Breast epithelium (tissue), 4 donors: ENCODE measurements at regions not wholly inside any gene's neighbourhood (a gene's known extent, or its start where the extent isn't known, plus 50 kb on each side); places are given as distances from the start of the nearest gene placed in this dataset.

Experiments
- DNase-seq, 2 donors: peaks; one replicate each; pipeline ENCODE4 v3.0.0-alpha.2; 2019; ENCODE audit warnings: low spot score in 2 of 2
- H3K27ac ChIP-seq, 2 donors: fragments of 200-600 bp; sonication (generic) in 1 of 2; one replicate each; pipeline ENCODE4 v1.5.1; 2016 to 2019; ENCODE audit warnings: mild to moderate bottlenecking in 1 of 2
- H3K27me3 ChIP-seq, 2 donors: fragments of 200-600 bp; sonication (generic) in 1 of 2; one replicate each; pipeline versions ENCODE4 v1.5.1 to v1.6.0; 2017 to 2019; ENCODE audit warnings: control low read depth in 1 of 2, mild to moderate bottlenecking in 1 of 2
- H3K36me3 ChIP-seq: fragments of 200-600 bp; one replicate; pipeline ENCODE4 v1.5.1; 2019
- H3K4me1 ChIP-seq, 2 donors: fragments of 200-600 bp; sonication (generic); one replicate each; pipeline ENCODE4 v1.5.1; 2016 to 2019; ENCODE audit warnings: control low read depth in 1 of 2
- H3K4me3 ChIP-seq, 3 donors: fragments of 200-600 bp; sonication (generic); 1 replicate in 2 of 3; 2 replicates in 1 of 3; pipeline ENCODE4 v1.5.1; 2016 to 2019; ENCODE audit warnings: mild to moderate bottlenecking in 3 of 3, moderate library complexity in 2 of 3
- H3K9me3 ChIP-seq, 2 donors: fragments of 200-600 bp; sonication (generic) in 1 of 2; one replicate each; pipeline ENCODE4 v1.5.1; 2016 to 2019; ENCODE audit warnings: control low read depth in 1 of 2
- CTCF ChIP-seq, 3 donors: fragments of 450-650 bp; IDR thresholded peaks; one replicate each; pipeline ENCODE4 v1.5.1; 2016 to 2017; ENCODE audit warnings: antibody characterized with exemption in 3 of 3, mild to moderate bottlenecking in 3 of 3, moderate library complexity in 3 of 3
- POLR2A ChIP-seq: fragments of 450-650 bp; IDR thresholded peaks from one replicate; pipeline ENCODE4 v1.6.1; 2016; ENCODE audit warnings: antibody characterized with exemption, mild to moderate bottlenecking, moderate library complexity
- POLR2AphosphoS5 ChIP-seq, 3 donors: sonication (generic); formaldehyde crosslinking; IDR thresholded peaks; one replicate each; pipeline ENCODE4 v1.6.1; 2017; ENCODE audit warnings: antibody characterized with exemption in 3 of 3
- intact Hi-C: fragments of 100-400 bp; cut with DNase I; formaldehyde crosslinking; loops from one replicate; pipeline ENCODE4 v1.15.1; 2023; ENCODE audit warnings: low total_unique reads

DNA sequence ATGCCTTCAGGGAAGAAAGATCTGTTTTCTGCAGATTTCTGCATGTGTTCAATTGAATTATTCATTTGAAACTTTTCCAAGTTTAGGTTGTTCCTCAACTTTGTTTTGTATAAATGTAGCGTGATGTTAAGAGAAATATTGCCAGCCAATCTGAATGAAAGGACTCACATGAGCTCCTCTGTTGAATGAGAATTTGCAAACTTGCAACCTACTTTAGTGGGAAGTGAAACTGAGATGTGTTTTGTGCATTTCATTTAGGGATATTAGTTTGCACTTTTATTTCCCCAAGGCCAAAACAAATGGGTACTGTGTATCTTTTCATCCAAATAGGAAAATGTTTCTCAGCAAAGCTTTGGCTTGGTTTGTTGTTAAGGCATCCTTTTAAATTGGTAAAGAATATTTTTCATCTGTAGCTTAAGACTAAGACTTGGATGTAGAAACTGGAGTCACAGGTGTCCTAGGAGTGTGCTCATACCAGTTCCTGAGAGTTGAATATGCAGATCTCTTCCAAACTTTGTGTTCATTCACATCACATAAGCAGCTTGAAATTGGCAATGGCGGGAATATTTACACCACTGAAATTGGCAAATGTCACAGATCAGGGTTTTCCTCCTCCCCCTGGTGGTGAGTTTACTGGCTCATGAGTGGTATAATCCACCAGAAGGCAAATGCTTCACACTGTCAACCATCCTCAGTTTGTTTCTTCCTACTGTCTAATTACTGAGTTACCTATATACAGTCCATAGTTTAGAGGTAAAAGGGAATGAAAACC lies 193.6 kb upstream of the BANK1 start:
- intact Hi-C loops, result no loop called here
- no peaks in the 10 kb centered on the region for H3K9me3 ChIP-seq
- no peak for DNase-seq
- H3K36me3 ChIP-seq, result no peaks in the 10 kb centered on the region
- TF ChIP-seq POLR2AphosphoS5 (IDR thresholded peaks at IDR 0.05) (no peak), CTCF (IDR thresholded peaks at IDR 0.05) (no peak), POLR2A (no peak)
- no peak overlapping the region for H3K4me3 ChIP-seq
- H3K27me3 ChIP-seq, result no peaks in the 10 kb centered on the region
- H3K4me1 ChIP-seq, result no peaks in the 10 kb centered on the region
- no peak overlapping the region for H3K27ac ChIP-seq

GRCh38 chr4:101594588-101594987 lies 195.9 kb upstream of the BANK1 start:
- TF ChIP-seq POLR2AphosphoS5 (IDR thresholded peaks at IDR 0.05), result no peak
- TF ChIP-seq POLR2A, result no peak
- no peak for TF ChIP-seq CTCF (IDR thresholded peaks at IDR 0.05)
- no peak overlapping the region for H3K27ac ChIP-seq
- no peak overlapping the region for H3K4me3 ChIP-seq
- no peaks in the 10 kb centered on the region for H3K36me3 ChIP-seq
- no peak for DNase-seq
- H3K27me3 ChIP-seq, result no peaks in the 10 kb centered on the region
- H3K4me1 ChIP-seq, result no peaks in the 10 kb centered on the region
- intact Hi-C loops, result no loop called here
- H3K9me3 ChIP-seq, result no peaks in the 10 kb centered on the region

DNA sequence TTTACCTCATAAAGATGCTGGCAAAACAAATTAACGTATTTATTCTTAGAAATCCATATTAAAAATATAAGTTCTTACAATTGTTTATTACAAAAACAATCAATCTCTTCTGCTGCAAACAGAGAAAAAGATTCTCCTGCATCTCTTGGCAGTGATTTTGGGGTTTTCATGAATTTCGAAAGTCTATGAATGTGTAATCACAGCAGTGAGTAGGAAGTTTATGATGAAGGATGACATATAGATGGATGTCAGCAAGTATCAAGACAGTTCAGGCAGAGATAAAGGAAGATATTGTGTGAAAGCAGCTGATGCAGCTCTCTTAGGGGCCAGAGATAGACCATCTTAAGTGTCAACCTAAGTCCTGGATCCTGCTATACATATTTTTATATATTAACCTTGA lies 196.9 kb upstream of the BANK1 start:
- no peak for TF ChIP-seq CTCF (IDR thresholded peaks at IDR 0.05)
- no peak overlapping the region for H3K27ac ChIP-seq
- no peaks in the 10 kb centered on the region for H3K9me3 ChIP-seq
- H3K4me1 ChIP-seq, result no peaks in the 10 kb centered on the region
- H3K4me3 ChIP-seq, result no peak overlapping the region
- intact Hi-C loops, result no loop called here
- no peaks in the 10 kb centered on the region for H3K27me3 ChIP-seq
- no peaks in the 10 kb centered on the region for H3K36me3 ChIP-seq
- no peak for DNase-seq

DNA sequence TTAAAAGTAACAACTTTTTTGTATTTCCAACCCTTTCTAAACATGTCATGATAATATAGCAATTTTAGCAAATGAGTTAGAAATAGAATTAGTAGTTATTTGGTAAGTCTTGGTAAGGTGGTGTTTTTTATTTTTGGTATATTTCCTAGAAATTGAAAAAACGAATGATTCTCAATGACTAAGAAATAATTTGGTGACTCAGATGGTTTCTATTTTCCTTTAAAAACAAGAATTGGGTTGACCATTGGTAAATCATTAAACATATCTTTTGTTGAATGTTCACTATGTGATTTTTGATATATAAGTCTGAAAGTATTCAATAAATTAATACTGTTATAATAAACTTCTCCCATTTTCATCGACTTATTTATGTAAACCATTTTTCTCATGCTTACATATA lies 206.2 kb upstream of the BANK1 start:
- H3K27ac ChIP-seq, result no peak overlapping the region
- no peaks in the 10 kb centered on the region for H3K4me1 ChIP-seq
- intact Hi-C loops, result no loop called here
- peaks cover 6 to 16% of the 10 kb centered on the region in 2 donors for H3K9me3 ChIP-seq
- TF ChIP-seq POLR2AphosphoS5 (IDR thresholded peaks at IDR 0.05) (no peak), CTCF (IDR thresholded peaks at IDR 0.05) (no peak), POLR2A (no peak)
- no peak for DNase-seq
- H3K4me3 ChIP-seq, result no peak overlapping the region
- no peaks in the 10 kb centered on the region for H3K27me3 ChIP-seq
- H3K36me3 ChIP-seq, result no peaks in the 10 kb centered on the region

- TF ChIP-seq CTCF (IDR thresholded peaks at IDR 0.05), result no peak
- TF ChIP-seq POLR2A, result no peak
- no peak for TF ChIP-seq POLR2AphosphoS5 (IDR thresholded peaks at IDR 0.05)
- H3K36me3 ChIP-seq, result no peaks in the 10 kb centered on the region
- no peak for DNase-seq
- no peak overlapping the region for H3K27ac ChIP-seq
- no peak overlapping the region for H3K4me3 ChIP-seq
- H3K4me1 ChIP-seq, result no peaks in the 10 kb centered on the region
- H3K9me3 ChIP-seq, result no peaks in the 10 kb centered on the region
- H3K27me3 ChIP-seq, result no peaks in the 10 kb centered on the region
- intact Hi-C loops, result no loop called here
These were observed 215.8 kb upstream of the PPP3CA start for GRCh38 chr4:101563126-101563525.
